Tibial artery (tissue), 4 donors: ENCODE measurements at regions not wholly inside any gene's neighbourhood (a gene's known extent, or its start where the extent isn't known, plus 50 kb on each side); places are given as distances from the start of the nearest gene placed in this dataset.

Experiments
- DNase-seq, 2 donors: peaks; one replicate each; pipeline ENCODE4 v3.0.0-alpha.2; 2019
- H3K27ac ChIP-seq, 2 donors: fragments of 200-600 bp; sonication (generic) in 1 of 2; 1 replicate in 1 of 2; 2 replicates in 1 of 2; pipeline ENCODE4 v1.5.1; 2018 to 2019; ENCODE audit warnings: mild to moderate bottlenecking in 1 of 2
- H3K27me3 ChIP-seq, 2 donors: fragments of 200-600 bp; sonication (generic) in 1 of 2; one replicate each; pipeline versions ENCODE4 v1.5.1 to v1.6.0; 2016 to 2019
- H3K36me3 ChIP-seq, 3 donors: fragments of 200-600 bp; sonication (generic) in 2 of 3; one replicate each; pipeline ENCODE4 v1.5.1; 2016 to 2019; ENCODE audit warnings: mild to moderate bottlenecking in 2 of 3
- H3K4me1 ChIP-seq, 4 donors: fragments of 200-600 bp; sonication (generic) in 2 of 4; 1 replicate in 3 of 4; 2 replicates in 1 of 4; pipeline ENCODE4 v1.5.1; 2016 to 2019
- H3K4me3 ChIP-seq, 2 donors: fragments of 200-600 bp; sonication (generic) in 1 of 2; 1 replicate in 1 of 2; 2 replicates in 1 of 2; pipeline ENCODE4 v1.5.1; 2018 to 2019; ENCODE audit warnings: mild to moderate bottlenecking in 2 of 2
- H3K9me3 ChIP-seq, 3 donors: fragments of 200-600 bp; sonication (generic) in 1 of 3; one replicate each; pipeline ENCODE4 v1.5.1; 2016 to 2019
- intact Hi-C: fragments of 100-400 bp; cut with DNase I; formaldehyde crosslinking; loops from one replicate; pipeline ENCODE4 v1.15.0; 2023; ENCODE audit warnings: low total_unique reads
- TF ChIP-seq, protein P1 (sequence below), 2 experiments: fragments of 200-600 bp in 1 of 2; fragments of 450-650 bp in 1 of 2; IDR thresholded peaks; one replicate each; pipeline ENCODE4 v1.5.1; 2017 to 2019; ENCODE audit warnings: antibody characterized with exemption in 2 of 2, mild to moderate bottlenecking in 1 of 2, moderate library complexity in 1 of 2

DNA sequence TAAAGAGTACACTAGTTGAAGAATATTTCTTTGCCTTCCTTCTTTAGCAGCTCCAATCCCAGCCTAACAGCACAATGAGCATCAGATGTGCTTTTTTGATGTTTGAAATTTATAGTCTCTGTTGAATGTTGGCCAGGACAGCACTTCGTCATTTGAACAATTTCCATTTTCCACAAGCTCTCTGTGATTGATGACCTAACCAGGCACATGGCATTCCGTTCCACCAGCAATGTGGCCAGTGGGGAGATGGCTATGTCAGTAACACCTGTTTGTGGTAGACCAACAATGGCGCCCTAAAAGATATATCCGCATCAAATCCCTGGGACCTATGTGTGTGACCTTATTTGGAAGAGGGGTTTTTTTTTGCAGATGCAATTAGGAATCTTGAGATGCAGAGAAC lies 66.8 kb downstream of the PALM2AKAP2 start:
- no peaks in the 10 kb centered on the region for H3K9me3 ChIP-seq
- no peaks in the 10 kb centered on the region for H3K36me3 ChIP-seq
- no peak overlapping the region for H3K4me3 ChIP-seq
- no peak overlapping the region for H3K27ac ChIP-seq
- DNase-seq, result no peak
- TF ChIP-seq, protein P1, sequence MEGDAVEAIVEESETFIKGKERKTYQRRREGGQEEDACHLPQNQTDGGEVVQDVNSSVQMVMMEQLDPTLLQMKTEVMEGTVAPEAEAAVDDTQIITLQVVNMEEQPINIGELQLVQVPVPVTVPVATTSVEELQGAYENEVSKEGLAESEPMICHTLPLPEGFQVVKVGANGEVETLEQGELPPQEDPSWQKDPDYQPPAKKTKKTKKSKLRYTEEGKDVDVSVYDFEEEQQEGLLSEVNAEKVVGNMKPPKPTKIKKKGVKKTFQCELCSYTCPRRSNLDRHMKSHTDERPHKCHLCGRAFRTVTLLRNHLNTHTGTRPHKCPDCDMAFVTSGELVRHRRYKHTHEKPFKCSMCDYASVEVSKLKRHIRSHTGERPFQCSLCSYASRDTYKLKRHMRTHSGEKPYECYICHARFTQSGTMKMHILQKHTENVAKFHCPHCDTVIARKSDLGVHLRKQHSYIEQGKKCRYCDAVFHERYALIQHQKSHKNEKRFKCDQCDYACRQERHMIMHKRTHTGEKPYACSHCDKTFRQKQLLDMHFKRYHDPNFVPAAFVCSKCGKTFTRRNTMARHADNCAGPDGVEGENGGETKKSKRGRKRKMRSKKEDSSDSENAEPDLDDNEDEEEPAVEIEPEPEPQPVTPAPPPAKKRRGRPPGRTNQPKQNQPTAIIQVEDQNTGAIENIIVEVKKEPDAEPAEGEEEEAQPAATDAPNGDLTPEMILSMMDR (IDR thresholded peaks at IDR 0.05), result no peak
- intact Hi-C loops, result no loop called here
- H3K4me1 ChIP-seq, result peaks cover 0 to 12% (median 7%) of the 10 kb centered on the region in 4 donors
- no peaks in the 10 kb centered on the region for H3K27me3 ChIP-seq

DNA sequence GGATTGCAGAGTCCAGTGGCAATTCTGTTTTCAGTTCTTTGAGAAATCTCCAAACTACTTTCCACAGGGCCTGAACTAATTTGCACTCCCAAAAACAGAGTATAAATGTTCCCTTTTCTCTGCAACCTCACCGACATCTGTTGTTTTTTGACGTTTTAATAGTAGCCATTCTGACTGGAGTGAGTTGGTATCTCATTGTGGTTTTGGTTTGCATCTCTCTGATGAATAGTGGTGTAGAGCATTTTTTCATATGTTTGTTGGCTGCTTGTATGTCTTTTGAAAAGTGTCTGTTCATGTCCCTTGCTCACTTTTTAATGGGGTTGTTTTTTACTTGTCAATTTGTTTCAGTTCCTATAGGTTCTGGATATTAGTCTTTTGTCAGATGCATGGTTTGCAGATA lies 72.6 kb downstream of the PALM2AKAP2 start:
- TF ChIP-seq, protein P1 (IDR thresholded peaks at IDR 0.05), result no peak

DNA sequence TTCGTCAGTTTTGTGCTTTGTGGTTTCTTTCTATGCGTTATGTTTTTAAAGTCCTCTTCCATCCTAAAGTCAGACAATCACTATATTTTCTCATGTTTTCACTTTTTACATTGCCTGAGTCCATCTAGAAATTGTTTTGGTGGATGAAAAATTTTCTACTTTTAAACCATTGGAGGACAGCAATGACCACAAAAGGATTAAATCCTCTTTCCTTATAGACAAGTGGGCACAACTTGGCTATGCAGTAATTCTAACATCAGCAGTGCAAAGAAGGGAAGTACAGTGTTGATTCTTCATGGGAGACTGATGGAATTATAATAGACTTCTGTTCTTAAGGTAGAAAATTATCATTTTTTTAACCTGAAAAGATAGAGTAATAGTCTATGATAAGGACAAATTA lies 75.5 kb downstream of the PALM2AKAP2 start:
- no peak overlapping the region for H3K4me3 ChIP-seq
- no peak overlapping the region for H3K27ac ChIP-seq
- no peaks in the 10 kb centered on the region for H3K36me3 ChIP-seq
- H3K9me3 ChIP-seq, result no peaks in the 10 kb centered on the region
- H3K4me1 ChIP-seq, result peaks cover 0 to 15% (median 0%) of the 10 kb centered on the region in 4 donors
- H3K27me3 ChIP-seq, result no peaks in the 10 kb centered on the region
- TF ChIP-seq, protein P1 (IDR thresholded peaks at IDR 0.05), result no peak
- intact Hi-C loops, result no loop called here
- DNase-seq, result no peak

More for the DNA sequence above, 72.6 kb downstream of the PALM2AKAP2 start:
- peaks cover 0 to 15% (median 0%) of the 10 kb centered on the region in 4 donors for H3K4me1 ChIP-seq
- no peaks in the 10 kb centered on the region for H3K9me3 ChIP-seq
- no peak overlapping the region for H3K4me3 ChIP-seq
- no peak overlapping the region for H3K27ac ChIP-seq
- H3K27me3 ChIP-seq, result no peaks in the 10 kb centered on the region
- no peaks in the 10 kb centered on the region for H3K36me3 ChIP-seq
- no peak for DNase-seq
- intact Hi-C loops, result no loop called here

DNA sequence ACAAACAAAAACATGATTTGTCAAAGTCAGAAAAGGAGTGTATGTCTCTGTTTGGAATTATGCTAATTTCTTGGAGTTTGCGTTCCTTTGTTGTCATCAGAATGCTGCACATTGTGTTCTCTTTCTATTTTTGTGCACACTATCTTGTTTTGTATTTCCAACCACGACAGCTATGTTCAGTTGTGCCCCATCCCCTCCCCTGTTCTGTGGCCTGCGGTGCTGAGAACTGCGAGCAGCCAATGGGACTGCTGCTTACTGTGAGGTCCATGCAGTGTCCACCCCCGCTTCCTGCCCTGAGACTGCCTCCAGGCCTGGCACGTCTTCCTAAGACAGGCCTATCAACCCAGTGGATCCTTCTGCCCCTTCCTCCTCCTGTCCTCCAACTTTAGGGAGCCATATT lies 76.8 kb downstream of the PALM2AKAP2 start:
- H3K27ac ChIP-seq, result no peak overlapping the region
- no peaks in the 10 kb centered on the region for H3K36me3 ChIP-seq
- peak in 1 of 2 donors; percentile 41 for DNase-seq
- TF ChIP-seq, protein P1 (IDR thresholded peaks at IDR 0.05), result no peak
- H3K4me3 ChIP-seq, result no peak overlapping the region
- intact Hi-C loops, result no loop called here
- no peaks in the 10 kb centered on the region for H3K27me3 ChIP-seq
- H3K9me3 ChIP-seq, result no peaks in the 10 kb centered on the region
- peaks cover 0 to 25% (median 0%) of the 10 kb centered on the region in 4 donors for H3K4me1 ChIP-seq

DNA sequence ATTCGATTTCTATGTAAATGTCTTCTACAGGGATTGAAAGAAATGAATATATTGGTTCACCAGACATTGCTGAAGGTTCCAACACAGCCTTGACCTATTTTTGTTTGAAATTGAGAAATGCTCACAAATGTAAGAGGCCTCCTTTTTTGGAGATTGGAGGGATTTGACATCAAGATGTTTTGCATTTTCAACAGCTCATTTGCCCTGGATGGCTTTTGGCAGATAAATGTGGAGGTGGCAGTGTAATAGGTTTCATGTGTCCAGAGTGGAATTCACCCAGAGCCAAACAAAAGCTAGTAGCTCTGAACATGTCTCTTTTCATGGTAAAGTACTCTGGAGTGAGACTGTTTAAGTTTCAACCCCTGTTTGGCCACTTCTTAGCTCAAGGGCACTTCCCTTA lies 77.3 kb downstream of the PALM2AKAP2 start:
- Histone ChIP-seq H3K27me3 (no peaks in the 10 kb centered on the region), H3K4me1 (peaks cover 0 to 28% (median 0%) of the 10 kb centered on the region in 4 donors), H3K27ac (no peak overlapping the region), H3K4me3 (no peak overlapping the region), H3K9me3 (no peaks in the 10 kb centered on the region), H3K36me3 (no peaks in the 10 kb centered on the region)
- intact Hi-C loops, result no loop called here
- DNase-seq, result no peak
- TF ChIP-seq, protein P1 (IDR thresholded peaks at IDR 0.05), result no peak

DNA sequence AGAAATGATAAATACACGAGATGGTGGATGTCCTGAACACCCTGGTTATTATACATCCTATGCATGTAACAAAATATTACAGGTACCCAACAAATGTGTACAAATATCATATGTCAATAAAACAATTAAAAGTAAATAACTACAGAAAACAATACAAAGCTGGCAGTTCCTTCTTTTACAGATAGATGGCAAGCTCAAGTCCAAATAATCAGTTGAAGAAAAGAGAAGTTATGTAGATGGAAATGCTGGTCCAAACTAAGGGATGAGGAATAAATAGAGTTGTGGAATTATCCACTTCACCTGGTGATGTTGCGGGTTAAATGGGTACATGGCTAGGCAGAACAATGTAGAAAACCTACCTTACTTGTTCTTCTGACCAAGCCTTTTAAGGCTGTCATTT lies 79.4 kb downstream of the PALM2AKAP2 start:
- H3K27ac ChIP-seq, result no peak overlapping the region

More for the DNA sequence above, 79.4 kb downstream of the PALM2AKAP2 start:
- Histone ChIP-seq H3K9me3 (no peaks in the 10 kb centered on the region), H3K36me3 (no peaks in the 10 kb centered on the region), H3K27me3 (no peaks in the 10 kb centered on the region), H3K4me3 (no peak overlapping the region), H3K4me1 (peaks cover 0 to 28% (median 0%) of the 10 kb centered on the region in 4 donors)
- intact Hi-C loops, result no loop called here
- DNase-seq, result no peak
- TF ChIP-seq, protein P1 (IDR thresholded peaks at IDR 0.05), result no peak
